ENCODE measurements at regions not wholly inside any gene's neighbourhood (a gene's known extent, or its start where the extent isn't known, plus 50 kb on each side); places are given as distances from the start of the nearest gene placed in this dataset.

DNA sequence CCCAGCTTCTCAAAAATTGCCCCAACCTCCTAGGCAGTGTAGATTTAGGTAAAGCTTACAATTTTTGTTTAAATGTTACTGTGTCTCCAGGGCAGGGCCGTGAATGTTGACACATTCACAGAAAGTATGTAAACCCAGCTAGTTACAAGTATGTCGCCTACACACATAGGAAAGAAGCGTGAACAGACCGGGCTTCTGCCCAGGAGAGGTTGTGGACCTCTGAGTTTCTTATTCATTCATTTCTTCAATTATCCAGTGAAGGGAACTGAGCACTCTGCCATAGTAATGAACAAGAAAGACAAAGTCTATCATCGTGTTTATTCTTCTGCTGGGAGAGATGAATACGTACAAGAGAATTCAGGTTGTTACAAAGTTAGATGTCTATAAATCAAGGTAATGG lies 93.2 kb downstream of the TRIML1 start:
- TF ChIP-seq, protein P1, sequence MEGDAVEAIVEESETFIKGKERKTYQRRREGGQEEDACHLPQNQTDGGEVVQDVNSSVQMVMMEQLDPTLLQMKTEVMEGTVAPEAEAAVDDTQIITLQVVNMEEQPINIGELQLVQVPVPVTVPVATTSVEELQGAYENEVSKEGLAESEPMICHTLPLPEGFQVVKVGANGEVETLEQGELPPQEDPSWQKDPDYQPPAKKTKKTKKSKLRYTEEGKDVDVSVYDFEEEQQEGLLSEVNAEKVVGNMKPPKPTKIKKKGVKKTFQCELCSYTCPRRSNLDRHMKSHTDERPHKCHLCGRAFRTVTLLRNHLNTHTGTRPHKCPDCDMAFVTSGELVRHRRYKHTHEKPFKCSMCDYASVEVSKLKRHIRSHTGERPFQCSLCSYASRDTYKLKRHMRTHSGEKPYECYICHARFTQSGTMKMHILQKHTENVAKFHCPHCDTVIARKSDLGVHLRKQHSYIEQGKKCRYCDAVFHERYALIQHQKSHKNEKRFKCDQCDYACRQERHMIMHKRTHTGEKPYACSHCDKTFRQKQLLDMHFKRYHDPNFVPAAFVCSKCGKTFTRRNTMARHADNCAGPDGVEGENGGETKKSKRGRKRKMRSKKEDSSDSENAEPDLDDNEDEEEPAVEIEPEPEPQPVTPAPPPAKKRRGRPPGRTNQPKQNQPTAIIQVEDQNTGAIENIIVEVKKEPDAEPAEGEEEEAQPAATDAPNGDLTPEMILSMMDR (IDR thresholded peaks at IDR 0.05): no peak
- TF ChIP-seq POLR2A (IDR thresholded peaks at IDR 0.05): no peak

Measured in lower leg skin (tissue), 3 donors.